Endothelial cell of umbilical vein (primary cell): ENCODE measurements at regions not wholly inside any gene's neighbourhood (a gene's known extent, or its start where the extent isn't known, plus 50 kb on each side); places are given as distances from the start of the nearest gene placed in this dataset.

Experiments used
- EZH2 ChIP-seq: IDR thresholded peaks from 2 replicates; pipeline ENCODE4 v1.6.1; 2012; ENCODE audit warnings: borderline replicate concordance, low read depth, mild to moderate bottlenecking, moderate library complexity, low read length, inconsistent platforms; ENCODE audit not compliant: severe bottlenecking
- FOS ChIP-seq: IDR thresholded peaks from 2 replicates; pipeline ENCODE4 v1.6.1; 2011; ENCODE audit warnings: mild to moderate bottlenecking, low read length, moderate library complexity, borderline replicate concordance; ENCODE audit not compliant: insufficient read depth
- JUN ChIP-seq: IDR thresholded peaks from 2 replicates; pipeline ENCODE4 v1.6.1; 2011; ENCODE audit warnings: borderline replicate concordance, low read depth; ENCODE audit not compliant: insufficient read length, insufficient read depth
- MYC ChIP-seq: IDR thresholded peaks from one replicate; pipeline ENCODE4 v1.6.1; 2011; ENCODE audit warnings: mild to moderate bottlenecking, low read depth, low read length
- POLR2A ChIP-seq: IDR thresholded peaks from 2 replicates; pipeline ENCODE4 v1.6.1; 2012; ENCODE audit warnings: low read depth, mild to moderate bottlenecking, control low read depth, low read length
- POLR2AphosphoS5 ChIP-seq: IDR thresholded peaks from 2 replicates; pipeline ENCODE4 v1.6.1; 2012; ENCODE audit warnings: low read depth, mild to moderate bottlenecking, control low read depth, low read length, moderate library complexity; ENCODE audit not compliant: insufficient read depth
- TF ChIP-seq, protein P1 (sequence below), 2 donors: IDR thresholded peaks; 1 replicate in 1 of 2; 2 replicates in 1 of 2; pipeline ENCODE4 v1.5.1; 2011; ENCODE audit warnings: low read length in 2 of 2, mild to moderate bottlenecking in 2 of 2, moderate library complexity in 2 of 2, control low read depth in 1 of 2, inconsistent platforms in 1 of 2, low read depth in 1 of 2; ENCODE audit not compliant: insufficient read depth in 1 of 2; ENCODE audit errors: extremely low read depth in 1 of 2

GRCh38 chr13:106077017-106077416 is 458.4 kb downstream of the EFNB2 start:
- TF ChIP-seq POLR2AphosphoS5 (no peak), EZH2 (no peak), POLR2A (no peak), JUN (no peak), FOS (no peak), MYC (no peak)
- TF ChIP-seq, protein P1, sequence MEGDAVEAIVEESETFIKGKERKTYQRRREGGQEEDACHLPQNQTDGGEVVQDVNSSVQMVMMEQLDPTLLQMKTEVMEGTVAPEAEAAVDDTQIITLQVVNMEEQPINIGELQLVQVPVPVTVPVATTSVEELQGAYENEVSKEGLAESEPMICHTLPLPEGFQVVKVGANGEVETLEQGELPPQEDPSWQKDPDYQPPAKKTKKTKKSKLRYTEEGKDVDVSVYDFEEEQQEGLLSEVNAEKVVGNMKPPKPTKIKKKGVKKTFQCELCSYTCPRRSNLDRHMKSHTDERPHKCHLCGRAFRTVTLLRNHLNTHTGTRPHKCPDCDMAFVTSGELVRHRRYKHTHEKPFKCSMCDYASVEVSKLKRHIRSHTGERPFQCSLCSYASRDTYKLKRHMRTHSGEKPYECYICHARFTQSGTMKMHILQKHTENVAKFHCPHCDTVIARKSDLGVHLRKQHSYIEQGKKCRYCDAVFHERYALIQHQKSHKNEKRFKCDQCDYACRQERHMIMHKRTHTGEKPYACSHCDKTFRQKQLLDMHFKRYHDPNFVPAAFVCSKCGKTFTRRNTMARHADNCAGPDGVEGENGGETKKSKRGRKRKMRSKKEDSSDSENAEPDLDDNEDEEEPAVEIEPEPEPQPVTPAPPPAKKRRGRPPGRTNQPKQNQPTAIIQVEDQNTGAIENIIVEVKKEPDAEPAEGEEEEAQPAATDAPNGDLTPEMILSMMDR (IDR thresholded peaks at IDR 0.05; ENCODE audit: extremely low read depth in 1 of 2, insufficient read depth in 1 of 2, low read depth in 1 of 2, low read length in 2 of 2) = no peak
